Skin of body (tissue), 1 donor: ENCODE measurements at regions not wholly inside any gene's neighbourhood (a gene's known extent, or its start where the extent isn't known, plus 50 kb on each side); places are given as distances from the start of the nearest gene placed in this dataset.
"Not testable (repeated sequence)": the region's sequence is repeated elsewhere in the genome, so short reads cannot be mapped to it uniquely, and the experiment has no call there.

Experiments used
- DNase-seq: peaks from one replicate; lab custom pipeline; 2025; lab: John Stamatoyannopoulos, UW

DNA sequence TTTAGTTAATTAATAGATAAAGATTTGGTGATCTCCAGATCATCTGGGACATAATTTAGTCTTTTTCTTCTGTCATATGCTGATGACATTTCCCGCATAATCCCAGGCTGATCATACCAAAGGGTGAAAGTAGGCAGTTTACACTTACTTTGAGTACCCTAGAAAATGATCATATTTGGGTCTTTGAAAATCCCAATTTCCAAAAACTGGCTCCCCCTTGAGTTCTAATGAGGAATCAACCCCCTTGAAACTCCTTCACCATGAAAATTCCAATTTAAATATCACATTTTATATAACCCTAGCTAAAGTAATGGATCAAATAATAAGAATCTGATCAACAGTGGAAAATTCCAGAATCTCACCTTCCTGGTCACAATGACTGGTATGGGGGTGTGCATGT is 223.4 kb downstream of the NAF1 start:
- DNase-seq: no peak

DNA sequence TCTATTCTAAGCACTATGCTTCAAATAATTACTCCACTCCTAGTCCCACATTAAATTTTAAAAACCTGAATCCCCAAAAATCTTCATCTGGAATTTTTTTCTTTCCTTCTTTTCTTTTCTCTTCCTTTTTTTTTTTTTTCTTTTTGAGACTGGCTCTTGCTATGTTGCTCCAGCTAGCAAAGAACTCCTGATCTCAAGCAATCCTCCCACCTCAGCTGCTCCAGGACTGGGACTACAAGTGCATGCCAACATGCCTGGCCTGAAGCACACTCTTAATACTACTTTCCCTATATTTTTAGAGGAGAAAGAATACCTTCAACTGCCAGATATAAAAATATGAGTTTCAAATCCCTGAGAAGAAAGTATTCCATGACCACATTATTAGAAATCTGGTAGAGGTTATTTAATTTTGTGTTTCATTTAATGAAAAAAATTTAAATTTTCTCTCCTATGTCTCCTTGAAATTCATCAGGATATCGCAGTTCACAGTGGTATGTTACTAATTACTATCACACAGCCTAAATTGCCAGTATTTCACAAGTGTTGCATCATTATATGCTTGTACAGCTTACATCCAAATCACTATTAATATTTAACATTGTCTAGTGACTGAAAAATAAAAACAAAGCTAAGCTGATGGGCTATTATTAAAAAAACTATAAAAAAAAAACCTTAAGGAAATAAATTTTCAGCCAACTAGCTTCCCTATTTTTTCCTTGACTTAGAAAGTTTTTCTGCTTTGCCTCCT is 227.8 kb downstream of the NAF1 start:
- DNase-seq: no peak

DNA sequence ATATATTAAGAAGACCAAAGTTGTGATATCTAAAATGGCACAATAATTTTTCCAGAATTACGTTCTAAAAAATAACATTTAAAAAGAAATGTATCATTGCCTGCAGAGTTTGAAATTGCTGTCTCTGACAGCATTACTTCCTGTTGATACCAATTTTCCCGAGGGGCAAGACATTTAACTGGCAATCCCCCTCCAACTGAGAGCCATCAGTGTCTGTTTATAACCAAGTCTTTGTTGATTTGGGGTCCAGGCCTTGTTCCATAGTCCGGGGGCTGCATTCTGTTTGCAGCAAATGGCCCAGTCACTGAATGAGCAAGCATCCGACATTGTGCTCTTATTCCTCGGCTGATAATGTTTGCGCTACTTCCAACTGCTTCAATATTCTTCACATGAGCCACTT is 231.5 kb downstream of the NAF1 start:
- DNase-seq: no peak

DNA sequence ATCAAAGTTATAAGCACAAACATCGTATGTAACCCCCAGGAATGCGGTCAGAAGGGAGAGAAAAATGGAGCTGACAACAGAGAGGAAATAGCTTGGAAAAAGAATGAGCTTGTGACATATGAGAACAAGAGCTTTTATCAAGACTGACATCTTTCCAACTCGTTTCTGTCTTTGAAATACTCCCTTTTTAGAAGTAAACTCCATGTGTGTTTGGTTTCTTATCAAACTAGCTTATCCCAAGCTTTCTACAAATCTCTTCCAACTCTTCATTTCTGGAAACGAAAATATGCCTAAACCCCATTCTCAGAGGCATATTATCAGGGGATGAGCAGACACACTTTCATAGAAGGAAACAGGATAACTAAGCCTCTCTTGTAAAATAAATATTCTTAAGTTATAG is 235.4 kb downstream of the NAF1 start:
- DNase-seq: no peak

DNA sequence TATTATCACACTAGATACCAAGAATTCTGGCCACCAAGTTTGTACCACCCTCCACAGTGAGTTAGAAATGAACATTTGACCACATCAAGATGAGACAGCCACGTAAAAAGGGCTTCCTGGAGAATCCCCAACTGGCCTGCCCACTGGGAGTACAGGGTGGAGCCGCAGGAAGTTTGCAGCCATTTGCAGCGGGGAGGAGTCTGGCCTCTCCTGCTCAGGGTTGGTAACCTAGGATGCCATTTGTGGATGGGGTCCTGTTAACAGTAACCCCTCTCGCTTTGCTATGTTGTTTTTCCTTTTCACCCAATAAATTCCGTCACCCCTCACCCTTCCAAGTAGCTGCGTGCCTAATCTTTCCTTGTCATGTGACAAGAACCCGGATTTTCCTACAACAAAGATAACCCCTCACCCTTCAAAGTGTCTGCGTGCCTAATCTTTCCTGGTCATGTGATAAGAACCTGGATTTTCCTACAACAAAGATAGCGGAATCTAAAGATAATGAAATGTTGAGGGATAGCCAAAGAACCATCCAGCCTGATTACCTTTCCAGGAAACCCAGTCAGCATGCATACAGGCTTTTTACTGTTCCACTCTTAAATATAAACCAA is 245.4 kb downstream of the NAF1 start:
- no peak for DNase-seq

DNA sequence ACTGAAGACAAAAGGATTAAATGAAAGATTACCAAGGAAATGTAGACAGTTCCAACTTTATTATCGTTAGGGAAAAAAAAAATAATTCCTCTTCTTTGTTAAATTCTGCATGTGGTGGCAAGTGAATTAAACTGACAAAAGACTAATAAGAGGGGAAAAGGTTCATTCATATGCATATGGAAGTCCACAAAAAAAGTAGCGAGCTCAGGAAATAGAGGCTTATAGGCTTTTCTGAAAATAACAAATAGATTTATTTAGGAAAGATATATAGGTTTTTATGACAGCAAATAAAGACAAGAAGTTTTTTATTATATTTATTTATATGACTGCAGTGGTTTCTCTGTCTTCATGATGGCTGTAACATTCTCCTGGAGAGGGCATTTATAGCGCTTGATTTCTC is 246.0 kb downstream of the NAF1 start:
- no peak for DNase-seq

DNA sequence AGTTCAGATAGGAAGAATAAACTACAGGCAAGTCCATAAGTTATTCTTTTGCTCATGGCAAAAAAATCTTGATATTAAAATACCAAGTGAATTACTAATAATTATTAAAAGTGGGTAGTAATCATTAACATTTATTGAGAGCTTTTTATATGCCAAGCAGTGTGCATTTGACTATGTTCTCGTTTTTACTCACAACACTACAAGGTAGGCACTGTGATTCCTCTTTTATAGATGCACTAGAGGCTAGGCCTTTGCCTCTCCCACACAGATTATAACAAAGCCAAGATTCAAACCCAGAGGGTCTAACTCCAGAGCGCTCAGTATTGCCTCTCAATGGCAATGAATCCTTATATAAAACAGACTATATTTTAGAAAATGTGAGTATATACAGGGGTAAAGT is 254.2 kb downstream of the NAF1 start:
- no peak for DNase-seq

DNA sequence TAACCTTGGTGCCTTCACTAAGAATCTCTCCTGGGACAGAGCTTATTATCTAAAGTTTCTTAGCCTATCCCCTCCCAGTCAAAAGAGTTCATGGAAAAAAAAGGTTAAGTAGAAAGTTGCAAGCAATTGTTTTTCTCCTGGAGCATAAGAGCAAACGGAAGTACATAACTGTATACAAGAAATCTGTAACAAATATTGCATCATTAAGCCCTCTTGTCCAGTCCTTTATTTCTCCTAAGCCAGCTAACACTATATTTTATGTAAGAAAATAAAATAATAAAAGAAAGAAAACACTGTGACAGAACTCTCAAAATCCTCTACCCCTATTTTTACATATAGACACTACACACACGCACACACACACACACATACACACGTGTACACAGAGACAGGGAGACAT is 255.3 kb downstream of the NAF1 start:
- no peak for DNase-seq

DNA sequence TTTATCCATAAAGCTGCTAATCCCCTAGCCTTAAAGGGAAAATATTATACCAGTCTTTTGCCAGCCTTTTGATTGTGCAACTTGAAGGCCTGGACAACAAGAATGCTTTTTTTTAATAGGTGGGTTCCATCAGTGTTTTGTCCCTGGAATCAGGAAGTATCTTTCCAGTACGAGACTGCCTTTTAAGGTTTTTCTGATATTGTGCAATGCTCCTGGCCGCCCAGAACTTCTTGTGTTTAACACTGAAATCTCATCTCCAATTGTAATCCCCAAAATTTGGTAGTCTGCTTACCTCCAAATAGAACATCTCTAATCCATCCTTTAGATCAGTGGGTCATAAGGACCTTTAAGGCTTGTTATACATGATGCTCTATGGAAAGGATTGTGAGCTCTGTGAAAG is 256.7 kb downstream of the NAF1 start:
- DNase-seq: no peak

DNA sequence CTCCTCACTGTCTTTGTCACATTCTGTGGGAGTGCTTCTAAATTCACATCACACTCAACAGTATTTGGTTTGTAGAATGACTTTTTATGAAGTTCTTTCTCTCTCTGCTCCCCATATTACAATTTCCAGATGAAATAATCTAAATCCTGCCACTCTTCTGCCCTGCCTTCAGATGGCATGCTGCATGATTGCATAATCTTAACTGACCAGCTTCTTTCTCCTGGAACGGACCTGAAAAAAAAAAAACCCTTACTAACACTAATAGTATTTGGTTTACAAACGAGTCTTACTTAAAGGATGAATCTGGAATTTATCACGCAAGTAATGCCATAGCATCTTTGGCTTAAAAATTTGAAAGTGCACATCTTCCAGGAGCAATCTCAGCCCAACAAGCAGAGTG is 272.3 kb downstream of the NAF1 start:
- no peak for DNase-seq

DNA sequence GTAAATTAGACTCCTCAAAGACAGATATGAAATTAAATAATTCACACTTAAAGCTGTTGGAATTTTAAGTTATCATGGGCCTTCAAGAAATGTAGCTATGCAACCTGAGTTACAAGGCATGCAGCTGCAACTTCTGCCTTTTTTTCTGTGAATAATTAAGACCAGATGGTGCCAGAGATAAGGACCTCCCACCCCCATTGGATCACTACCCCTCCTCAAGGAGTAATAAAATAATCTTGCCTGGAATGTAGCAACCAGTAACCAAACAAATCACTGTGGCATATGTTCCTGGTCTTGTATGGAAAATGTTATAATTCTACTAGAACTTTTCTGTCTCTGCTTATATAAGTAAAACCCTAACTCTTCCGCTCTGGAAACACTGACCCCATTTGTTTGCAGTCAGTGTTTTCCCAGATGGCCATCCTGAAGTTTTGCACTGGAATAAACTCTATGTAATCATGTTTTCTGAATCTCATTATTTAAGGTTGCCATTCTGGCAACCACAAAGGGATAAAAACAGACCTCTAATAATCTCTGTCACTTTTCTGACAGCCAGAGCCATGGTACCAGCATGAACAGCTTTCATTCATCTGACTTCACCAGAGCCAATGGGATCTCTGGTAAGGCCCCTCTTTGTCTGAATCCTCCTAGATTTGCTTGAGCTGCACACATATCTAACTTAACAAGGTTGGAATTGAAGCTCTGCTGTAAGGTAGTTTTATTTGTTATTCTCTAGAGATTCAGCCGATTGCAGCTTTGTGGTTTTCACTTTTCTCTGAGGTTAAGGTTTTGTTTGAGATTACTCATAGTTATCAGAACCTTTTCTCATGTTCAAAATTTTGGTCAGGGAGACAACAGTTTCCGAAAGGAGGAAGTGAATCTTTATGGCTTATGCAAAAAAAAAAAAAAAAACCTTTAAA is 274.6 kb downstream of the NAF1 start:
- DNase-seq: peak; percentile 37

DNA sequence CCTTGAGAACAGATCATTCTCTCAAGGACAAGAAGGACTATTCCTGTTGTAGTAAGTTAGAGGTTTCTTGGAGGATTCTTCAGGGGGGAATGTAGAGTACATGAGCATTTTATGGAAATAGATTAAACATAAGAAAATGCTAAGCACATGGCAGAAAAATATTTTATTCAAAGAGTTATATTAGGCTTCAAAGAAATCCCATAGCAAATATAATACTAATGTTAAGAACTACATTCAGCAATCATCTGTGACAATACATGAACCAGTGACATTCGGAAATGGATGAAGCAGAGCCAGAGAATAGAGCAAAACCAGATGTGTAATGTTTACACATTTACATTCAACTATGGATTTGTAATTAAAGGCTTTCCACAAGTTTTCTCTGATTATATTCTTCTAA is 288.6 kb downstream of the NAF1 start:
- peak; percentile 72 for DNase-seq

DNA sequence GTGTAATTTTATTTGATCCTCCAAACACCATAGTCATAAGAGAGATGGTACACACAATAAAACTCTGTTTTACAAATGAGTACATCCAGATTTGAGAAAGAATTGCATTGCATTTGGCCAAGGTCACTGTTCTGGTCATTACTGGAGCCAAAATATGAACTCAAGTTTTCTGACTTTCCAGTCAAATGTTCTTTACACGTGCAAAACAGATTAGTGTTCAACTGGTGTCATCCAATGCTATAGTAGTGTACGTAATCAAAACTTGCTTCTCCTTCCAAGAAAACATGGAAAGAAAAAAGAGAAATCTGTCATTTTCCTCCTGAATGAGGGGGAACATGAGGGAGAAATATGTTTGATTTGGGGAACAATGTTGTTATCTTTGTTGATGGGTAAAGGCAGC is 291.9 kb downstream of the NAF1 start:
- peak; percentile 83 for DNase-seq

DNA sequence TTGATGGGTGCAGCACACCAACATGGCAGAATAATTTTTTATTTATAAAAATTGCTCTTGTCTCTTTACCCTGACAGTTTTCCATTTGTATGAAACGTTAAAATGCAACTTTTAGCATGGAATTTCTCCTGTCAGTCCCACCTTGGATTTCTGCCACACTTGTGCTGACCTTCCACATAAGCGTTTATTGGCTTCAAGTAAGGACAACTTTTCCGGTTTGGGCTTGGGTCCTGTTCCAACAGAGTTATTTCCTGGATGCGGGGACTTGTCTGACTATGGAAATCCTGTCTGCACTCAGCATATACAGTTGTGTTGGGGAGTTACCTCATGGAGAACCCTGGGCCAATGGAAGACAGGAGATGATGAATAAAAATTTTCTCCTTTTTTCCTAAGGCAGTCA is 294.7 kb downstream of the NAF1 start:
- DNase-seq: no peak

DNA sequence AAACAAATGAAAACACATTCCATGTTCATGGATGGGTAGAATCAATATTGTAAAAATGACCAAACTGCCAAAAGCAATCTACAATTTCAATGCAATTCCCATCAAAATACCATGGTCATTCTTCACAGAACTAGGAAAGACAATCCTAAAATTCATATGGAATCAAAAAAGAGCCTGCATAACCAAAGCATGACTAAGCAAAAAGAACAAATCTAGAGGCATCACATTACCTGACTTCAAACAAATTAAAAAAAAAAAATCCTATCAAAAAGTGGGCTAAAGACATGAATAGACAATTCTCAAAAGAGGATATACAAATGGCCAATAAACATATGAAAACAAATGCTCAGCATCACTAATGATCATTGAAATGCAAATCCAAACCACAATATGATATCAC is 297.5 kb downstream of the NAF1 start:
- DNase-seq: no peak

DNA sequence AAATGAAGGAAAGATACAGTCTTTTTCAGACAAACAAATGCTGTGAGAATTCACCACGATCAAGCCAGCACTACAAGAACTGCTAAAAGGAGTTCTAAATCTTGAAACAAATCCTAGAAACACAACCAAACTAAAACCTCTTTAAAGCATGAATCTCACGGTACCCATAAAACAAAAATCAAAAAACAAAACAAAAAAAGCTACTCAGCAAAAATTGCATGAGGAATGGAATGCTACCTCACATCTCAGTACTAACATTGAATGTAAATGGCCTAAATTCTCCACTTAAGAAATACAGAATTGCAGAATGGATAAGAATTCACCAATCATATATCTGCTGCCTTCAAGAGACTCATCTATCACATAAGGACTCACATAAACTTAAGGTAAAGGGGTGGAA is 300.1 kb downstream of the NAF1 start:
- DNase-seq: no peak

DNA sequence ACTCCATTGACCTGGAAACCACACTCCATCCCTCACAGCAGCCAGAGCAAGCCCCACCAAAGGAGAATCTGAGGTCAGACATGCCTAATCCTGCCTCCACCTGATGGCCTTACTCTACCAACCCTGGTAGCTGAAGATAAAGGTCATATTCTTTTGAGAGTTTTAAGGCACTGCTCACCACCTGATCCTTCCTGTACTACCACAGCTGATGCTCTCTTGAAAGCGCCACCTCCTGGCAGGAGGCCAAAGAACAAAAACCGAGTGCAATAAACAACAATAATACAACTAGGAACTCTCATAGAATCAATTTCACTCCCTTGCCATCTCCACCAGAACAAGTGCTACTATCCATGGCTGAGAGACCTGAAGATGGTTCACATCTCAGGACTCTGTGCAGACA is 301.6 kb downstream of the NAF1 start:
- no peak for DNase-seq

DNA sequence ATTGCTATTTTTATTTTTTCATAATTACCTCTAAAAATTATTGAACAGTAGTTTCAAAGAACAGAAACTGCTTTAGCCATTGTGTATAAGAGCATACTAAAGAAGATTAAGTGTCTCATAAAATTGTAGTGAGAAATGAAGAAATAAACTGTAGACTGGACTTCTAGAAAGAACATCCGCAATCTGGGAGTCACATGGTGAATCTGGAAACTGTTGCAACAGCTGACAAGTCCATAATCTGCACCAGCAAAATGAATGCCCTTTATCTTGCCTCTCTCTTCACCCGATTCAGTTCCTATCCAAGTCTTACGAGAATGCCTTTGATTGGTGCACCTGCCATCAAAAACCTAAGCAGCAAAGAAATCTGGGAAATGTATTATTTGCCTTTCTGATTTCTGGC is 312.9 kb downstream of the NAF1 start:
- DNase-seq: no peak

DNA sequence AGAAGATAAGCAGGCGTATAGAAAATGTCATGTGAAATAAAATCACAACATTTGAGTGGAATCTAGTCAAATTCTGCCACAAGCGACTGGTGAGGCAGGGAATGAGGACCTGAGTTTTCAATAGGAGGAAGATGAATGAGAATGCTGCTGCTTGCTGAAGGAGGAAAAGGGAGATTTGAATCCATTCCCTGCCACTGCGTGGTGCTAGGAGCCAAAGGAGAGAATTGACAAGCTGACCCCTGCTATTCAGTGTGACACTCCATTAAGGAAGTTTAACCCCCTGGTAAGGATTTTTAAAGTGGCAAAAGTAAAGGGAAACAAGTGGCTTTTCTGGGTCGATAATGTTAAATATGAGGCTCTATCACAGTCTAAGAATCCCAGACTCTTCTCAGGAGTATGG is 314.0 kb downstream of the NAF1 start:
- no peak for DNase-seq

DNA sequence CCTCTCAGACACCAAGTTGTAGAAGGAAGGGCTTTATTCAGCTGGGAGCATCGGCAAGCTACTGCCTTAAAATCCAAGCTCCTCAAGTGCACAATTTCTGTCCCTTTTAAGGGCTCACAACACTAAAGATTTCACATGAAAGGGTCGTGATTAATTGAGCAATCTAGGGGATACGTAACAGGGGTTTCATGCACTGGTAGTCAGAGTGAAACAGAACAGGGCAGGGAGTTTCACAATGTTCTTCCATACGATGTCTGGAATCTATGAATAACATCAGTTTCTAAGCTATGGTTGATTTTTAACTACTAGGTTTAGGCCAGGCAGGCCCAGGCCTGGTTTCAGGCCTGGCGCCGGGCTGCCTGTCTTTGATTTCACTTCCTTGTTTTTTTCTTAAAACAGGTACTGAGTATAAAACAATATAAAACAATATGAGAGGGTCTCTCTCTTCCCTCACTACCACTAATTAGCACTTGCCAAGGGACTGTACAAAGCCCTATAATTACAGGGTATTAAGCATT is 315.4 kb downstream of the NAF1 start:
- DNase-seq: not testable (repeated sequence)

DNA sequence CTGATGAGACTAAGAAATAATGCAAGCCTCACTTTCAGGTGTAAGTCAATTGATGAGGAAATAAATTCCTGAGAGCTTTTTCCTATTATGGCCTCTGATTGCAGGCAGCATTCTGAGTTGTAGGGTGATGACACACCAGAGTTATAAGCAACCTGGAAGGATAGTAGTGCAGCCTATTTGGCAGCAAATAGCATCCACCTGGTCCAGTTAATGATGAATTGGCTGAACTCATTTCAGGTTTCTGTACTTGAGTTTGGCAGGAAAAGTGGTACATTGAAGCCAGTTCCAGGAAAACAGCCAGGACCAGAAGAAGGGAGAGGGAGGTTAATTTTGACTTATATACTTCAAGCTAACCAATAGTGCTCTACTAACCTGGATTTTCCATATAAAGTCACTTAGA is 316.8 kb downstream of the NAF1 start:
- DNase-seq: no peak

DNA sequence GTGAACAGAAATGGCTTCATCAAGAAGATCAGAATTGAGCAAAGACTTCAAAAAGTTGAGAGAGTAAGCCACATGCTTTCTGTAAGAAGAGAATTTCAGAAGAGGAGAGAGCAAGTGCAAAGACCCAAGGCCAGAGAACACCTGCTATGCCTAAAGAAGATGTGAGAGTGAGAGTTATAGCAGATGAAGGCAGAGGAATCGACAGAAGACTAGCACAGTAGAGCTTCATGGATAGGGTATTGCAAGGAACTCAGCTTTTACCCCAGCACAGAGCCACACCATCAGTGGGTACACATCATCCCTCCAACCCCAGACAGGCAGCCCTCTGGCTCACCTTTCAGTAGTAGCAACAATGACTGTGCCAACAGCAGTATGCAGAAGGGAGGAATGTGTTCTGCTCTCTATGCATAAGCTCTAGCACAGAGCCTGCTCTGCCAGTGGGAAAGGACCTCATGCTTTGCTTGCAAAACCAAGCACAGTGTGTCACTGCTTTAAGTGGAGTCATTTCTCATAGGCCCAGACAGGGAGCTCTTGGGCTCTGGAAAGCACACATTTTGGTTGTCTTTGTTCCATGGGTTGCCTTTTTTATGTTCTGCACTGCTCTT is 318.6 kb downstream of the NAF1 start:
- DNase-seq: no peak
